ENCODE measurements at regions not wholly inside any gene's neighbourhood (a gene's known extent, or its start where the extent isn't known, plus 50 kb on each side); places are given as distances from the start of the nearest gene placed in this dataset.

- Mint-ChIP-seq H3K9me3 (no peaks in the 10 kb centered on the region), H3K4me1 (peaks cover 2% of the 10 kb centered on the region), H3K4me3 (no peak overlapping the region), H3K27me3 (ENCODE audit: low read depth) (no peaks in the 10 kb centered on the region), H3K36me3 (no peaks in the 10 kb centered on the region), H3K27ac (no peak overlapping the region)
- DNase-seq (ENCODE audit: low spot score in 2 of 2, unreplicated experiment in 2 of 2), result no peak
- TF ChIP-seq CTCF (IDR thresholded peaks at IDR 0.05; ENCODE audit: unreplicated experiment), result no peak
These were observed 151.0 kb upstream of the CDH11 start for GRCh38 chr16:65272699-65273414.

GRCh38 chr16:65271996-65272395 is 150.1 kb upstream of the CDH11 start:
- H3K27me3 Mint-ChIP-seq (ENCODE audit: low read depth), result no peaks in the 10 kb centered on the region
- no peaks in the 10 kb centered on the region for H3K36me3 Mint-ChIP-seq
- H3K9me3 Mint-ChIP-seq, result no peaks in the 10 kb centered on the region
- TF ChIP-seq CTCF (IDR thresholded peaks at IDR 0.05; ENCODE audit: unreplicated experiment), result no peak
- no peak overlapping the region for H3K27ac Mint-ChIP-seq
- DNase-seq (ENCODE audit: low spot score in 2 of 2, unreplicated experiment in 2 of 2), result no peak
- H3K4me1 Mint-ChIP-seq, result no peaks in the 10 kb centered on the region
- H3K4me3 Mint-ChIP-seq, result no peak overlapping the region

- no peak for TF ChIP-seq CTCF (IDR thresholded peaks at IDR 0.05; ENCODE audit: unreplicated experiment)
- Mint-ChIP-seq H3K27me3 (ENCODE audit: low read depth) (no peaks in the 10 kb centered on the region), H3K36me3 (no peaks in the 10 kb centered on the region), H3K9me3 (peaks cover 5% of the 10 kb centered on the region), H3K27ac (no peak overlapping the region), H3K4me1 (no peaks in the 10 kb centered on the region), H3K4me3 (no peak overlapping the region)
- no peak for DNase-seq (ENCODE audit: low spot score in 2 of 2, unreplicated experiment in 2 of 2)
These were observed 146.5 kb upstream of the CDH11 start for GRCh38 chr16:65268331-65268730.

- no peaks in the 10 kb centered on the region for H3K27me3 Mint-ChIP-seq (ENCODE audit: low read depth)
- no peak overlapping the region for H3K4me3 Mint-ChIP-seq
- TF ChIP-seq CTCF (IDR thresholded peaks at IDR 0.05; ENCODE audit: unreplicated experiment), result no peak
- DNase-seq (ENCODE audit: low spot score in 2 of 2, unreplicated experiment in 2 of 2), result no peak
- H3K36me3 Mint-ChIP-seq, result no peaks in the 10 kb centered on the region
- no peaks in the 10 kb centered on the region for H3K4me1 Mint-ChIP-seq
- peaks cover 20% of the 10 kb centered on the region for H3K9me3 Mint-ChIP-seq
- H3K27ac Mint-ChIP-seq, result no peak overlapping the region
These were observed 142.0 kb upstream of the CDH11 start for GRCh38 chr16:65263896-65264295.

GRCh38 chr16:65260746-65261145 is 138.9 kb upstream of the CDH11 start:
- TF ChIP-seq CTCF (IDR thresholded peaks at IDR 0.05; ENCODE audit: unreplicated experiment), result no peak
- no peaks in the 10 kb centered on the region for H3K36me3 Mint-ChIP-seq
- H3K4me1 Mint-ChIP-seq, result no peaks in the 10 kb centered on the region
- no peak overlapping the region for H3K4me3 Mint-ChIP-seq
- no peak overlapping the region for H3K27ac Mint-ChIP-seq
- H3K27me3 Mint-ChIP-seq (ENCODE audit: low read depth), result no peaks in the 10 kb centered on the region
- DNase-seq (ENCODE audit: low spot score in 2 of 2, unreplicated experiment in 2 of 2), result no peak
- peaks cover 22% of the 10 kb centered on the region for H3K9me3 Mint-ChIP-seq

- H3K36me3 Mint-ChIP-seq, result no peaks in the 10 kb centered on the region
- no peak for DNase-seq (ENCODE audit: low spot score in 2 of 2, unreplicated experiment in 2 of 2)
- no peaks in the 10 kb centered on the region for H3K27me3 Mint-ChIP-seq (ENCODE audit: low read depth)
- no peak overlapping the region for H3K27ac Mint-ChIP-seq
- no peak for TF ChIP-seq CTCF (IDR thresholded peaks at IDR 0.05; ENCODE audit: unreplicated experiment)
- H3K9me3 Mint-ChIP-seq, result peaks cover 4% of the 10 kb centered on the region
- H3K4me1 Mint-ChIP-seq, result peaks cover 7% of the 10 kb centered on the region
- no peak overlapping the region for H3K4me3 Mint-ChIP-seq
These were observed 132.3 kb upstream of the CDH11 start for GRCh38 chr16:65254144-65254543.

Data from mesothelial cell of epicardium (in vitro differentiated cells).